GM21390 (cell line): ENCODE measurements at regions not wholly inside any gene's neighbourhood (a gene's known extent, or its start where the extent isn't known, plus 50 kb on each side); places are given as distances from the start of the nearest gene placed in this dataset.

Experiments
- ATAC-seq: cut with Tn5 transposase; IDR thresholded peaks from one replicate; pipeline ENCODE4 v1.9.1; 2021; ENCODE audit not compliant: unreplicated experiment

DNA sequence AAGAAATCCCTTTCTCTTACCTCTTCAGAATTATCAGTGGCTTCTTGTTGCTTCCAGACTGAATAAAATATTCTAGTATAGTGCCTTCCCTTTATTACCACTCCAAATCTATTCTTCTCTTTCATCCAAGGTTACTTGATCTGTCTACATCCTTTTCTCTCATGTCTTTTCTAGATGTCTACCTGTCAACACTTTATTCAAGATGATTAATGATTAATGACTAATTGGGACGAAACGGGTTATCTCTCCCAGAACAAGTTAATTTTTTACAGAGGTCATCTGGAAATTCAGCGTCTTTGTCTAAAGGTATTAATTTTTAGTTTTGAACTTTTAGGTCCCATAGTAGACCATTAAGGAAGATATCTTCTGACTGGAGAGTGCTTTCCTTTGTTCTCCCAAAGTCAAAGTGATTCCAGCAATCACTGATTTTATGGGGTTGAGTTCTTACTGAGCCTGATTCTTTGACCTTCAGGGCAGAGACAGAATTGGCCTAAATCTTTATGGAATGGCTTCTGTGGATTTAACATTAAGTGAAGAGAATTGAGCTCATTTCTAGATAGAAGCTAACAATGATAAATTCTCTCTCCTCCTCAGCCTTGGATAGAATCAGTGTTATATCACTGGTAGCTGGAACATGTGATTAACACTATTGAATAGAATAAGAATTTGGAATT lies 335.4 kb upstream of the TEX13C start:
- no peak for ATAC-seq

DNA sequence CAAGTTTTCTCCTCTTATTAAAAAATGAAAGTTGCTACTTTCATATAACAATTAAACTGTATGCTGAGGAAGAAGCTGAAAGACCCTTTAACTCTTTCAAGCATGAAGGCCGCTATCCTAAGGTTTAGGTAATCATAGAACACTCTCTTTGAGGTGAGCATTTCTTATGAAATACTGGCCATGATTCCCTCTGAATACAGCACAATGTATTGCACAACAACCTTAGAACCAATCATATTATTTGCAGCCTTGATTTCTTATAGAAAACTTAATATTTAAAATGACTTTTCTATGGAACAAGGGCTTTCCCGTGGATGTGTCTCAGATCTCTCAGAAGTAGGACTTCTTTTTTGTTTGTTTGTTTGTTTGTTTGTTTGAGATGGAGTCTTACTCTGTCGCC lies 333.4 kb upstream of the TEX13C start:
- no peak for ATAC-seq

DNA sequence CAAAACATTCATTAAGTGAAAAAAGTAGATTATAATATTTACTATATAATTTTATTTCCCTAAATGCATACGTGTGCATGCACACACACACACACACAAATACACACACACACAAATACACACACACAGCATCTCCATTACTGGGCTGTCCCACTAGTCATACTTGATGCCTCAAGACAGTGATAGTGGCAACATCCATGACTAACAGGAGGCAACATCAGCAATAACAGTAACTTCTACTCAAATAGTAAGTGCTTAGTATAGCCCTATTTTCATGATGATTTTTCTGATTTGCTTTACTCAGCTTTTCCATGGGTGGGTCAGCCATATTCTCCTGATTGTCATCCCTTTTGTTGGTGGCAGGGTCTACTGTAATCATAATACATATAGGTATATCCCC lies 325.9 kb upstream of the TEX13C start:
- ATAC-seq = no peak

DNA sequence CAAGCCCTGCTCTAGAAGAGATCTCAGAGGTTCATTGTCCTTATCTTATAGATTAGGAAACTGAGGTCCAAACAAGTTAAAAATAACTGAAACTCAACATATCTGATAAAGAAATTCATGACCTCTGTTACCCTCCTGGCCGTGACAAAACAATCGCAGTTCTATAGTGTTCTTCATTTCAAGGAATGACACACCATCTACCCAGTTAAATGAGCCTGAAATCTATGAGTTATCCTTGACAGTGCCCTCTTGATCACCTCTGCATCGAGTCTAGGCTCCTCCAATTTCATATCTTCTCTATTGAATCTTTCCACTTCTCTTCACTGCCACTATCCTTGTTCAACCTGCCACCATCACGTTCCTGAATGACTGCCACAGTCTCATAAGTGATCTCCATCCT lies 325.3 kb upstream of the TEX13C start:
- no peak for ATAC-seq

DNA sequence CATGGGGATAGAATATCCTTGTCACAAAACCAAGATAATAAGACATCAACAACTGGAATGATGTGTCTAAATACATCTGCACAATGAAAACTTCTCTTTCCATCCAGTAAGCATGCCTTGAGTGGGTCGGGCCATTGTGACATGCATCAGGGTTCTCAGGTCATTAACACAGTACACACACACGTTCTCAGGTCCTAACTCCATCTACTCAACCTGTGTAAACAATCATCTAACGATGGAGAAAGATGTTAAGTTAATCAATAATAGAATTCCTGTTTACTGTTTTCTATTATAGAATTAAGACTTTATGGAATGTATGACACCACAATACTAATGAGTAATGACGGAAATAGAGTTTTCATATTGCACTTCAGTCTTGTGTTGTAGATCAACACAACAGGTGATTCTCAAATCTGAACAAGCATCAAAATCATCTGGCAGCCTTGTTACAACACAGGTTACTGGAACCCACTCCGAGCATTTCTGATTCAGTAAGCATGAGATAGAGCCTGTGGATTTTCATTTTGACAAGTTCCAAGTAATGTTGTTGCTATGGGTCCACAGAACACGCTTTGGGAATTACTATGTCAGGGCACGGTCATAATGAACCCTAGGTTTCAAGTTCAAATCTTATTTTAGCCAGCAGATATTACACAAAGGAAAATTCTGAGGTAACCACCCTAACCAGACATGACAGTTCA lies 315.8 kb upstream of the TEX13C start:
- no peak for ATAC-seq

DNA sequence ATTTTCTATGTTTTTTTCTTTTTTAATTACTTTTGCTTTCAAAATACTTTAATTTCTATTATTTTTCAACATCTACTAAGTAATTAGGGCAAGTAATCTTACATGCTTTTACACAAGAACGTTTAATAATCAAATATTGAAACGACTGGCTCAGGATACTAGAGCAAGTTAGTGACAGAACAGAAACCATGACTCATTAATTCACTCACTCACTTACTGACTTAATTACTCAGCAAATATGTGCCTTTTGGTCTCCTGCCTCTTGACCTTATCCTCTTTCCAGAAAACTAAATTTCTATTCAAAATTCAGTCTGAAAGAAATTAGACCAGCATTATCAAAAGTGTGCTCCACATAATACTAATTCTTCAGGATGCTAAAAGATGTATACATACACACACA lies 314.9 kb upstream of the TEX13C start:
- no peak for ATAC-seq

DNA sequence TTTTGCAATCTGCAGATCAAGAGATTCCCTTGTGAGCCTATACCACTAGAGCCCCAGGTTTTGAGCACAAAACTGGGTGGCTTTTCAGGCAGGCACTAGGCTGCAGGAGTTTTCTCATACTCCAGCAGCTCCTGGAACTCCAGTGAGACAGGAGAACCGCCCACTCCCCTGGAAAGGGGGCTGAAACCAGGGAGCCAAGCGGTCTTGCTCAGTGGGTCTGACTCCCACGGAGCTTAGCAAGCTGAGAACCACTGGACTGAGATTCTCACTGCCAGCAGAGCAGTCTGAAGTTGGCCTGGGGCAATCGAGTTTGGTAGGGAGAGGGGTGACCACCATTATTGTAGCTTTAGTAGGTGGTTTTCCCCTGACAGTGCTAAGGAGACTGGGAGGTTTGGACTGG lies 313.8 kb upstream of the TEX13C start:
- no peak for ATAC-seq

DNA sequence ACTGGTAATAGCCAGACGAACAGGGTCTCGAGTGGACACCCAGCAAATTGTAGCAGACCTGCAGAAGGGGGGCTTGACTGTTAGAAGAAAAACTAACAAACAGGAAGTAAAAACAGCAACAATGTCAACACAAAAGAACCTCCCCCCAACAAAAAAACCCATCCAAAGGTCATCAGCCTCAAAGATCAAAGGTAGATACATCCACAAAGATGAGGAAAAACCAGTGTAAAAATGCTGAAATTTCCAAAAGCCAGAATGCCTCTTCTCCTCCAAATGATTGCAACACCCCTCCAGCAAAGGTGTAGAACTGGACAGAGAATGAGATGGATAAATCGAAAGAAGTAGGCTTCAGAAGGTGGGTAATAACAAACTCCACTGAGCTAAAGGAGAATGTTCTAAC lies 313.0 kb upstream of the TEX13C start:
- ATAC-seq = no peak

DNA sequence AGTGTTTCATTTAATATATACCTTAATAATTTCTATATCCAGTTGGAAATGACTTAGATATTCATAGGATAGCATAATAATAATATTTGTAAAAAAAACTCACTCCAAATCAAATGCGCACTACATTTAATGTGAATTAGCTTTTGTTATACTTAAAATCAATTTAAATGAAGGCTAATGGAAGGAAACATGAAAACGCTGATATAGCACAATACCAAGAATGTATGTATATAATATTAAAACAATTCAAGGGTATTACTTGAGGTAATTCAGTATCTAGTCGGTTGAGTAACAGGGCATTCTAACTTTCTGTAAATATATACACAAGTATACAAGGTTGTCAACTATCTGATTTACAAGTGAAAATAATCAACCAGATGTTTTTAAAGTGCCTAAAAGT lies 307.1 kb upstream of the TEX13C start:
- no peak for ATAC-seq

DNA sequence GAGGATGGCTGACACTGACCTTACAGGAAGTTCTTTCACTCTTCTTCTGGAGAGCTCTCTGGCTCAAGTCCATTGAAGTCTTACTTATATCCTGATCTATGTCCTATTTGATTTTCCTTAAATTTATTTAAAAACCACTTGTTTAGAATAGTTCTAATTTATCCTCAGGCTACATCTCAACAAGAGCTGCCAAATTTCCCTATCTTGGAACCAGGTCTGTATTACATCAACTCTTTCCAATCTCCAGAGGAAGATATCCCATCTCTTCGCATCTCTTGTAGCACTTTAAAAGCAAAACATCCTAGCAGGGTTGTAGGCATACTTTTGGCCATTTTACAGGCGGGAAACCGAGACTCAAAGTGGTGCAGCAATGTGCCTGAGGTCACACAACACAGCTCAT lies 290.5 kb upstream of the TEX13C start:
- no peak for ATAC-seq
